Right lung (tissue), 2 donors: ENCODE measurements at regions not wholly inside any gene's neighbourhood (a gene's known extent, or its start where the extent isn't known, plus 50 kb on each side); places are given as distances from the start of the nearest gene placed in this dataset.

Source experiments
- DNase-seq, 2 donors: peaks; one replicate each; pipeline ENCODE4 v3.0.0-alpha.2; 2013

DNA sequence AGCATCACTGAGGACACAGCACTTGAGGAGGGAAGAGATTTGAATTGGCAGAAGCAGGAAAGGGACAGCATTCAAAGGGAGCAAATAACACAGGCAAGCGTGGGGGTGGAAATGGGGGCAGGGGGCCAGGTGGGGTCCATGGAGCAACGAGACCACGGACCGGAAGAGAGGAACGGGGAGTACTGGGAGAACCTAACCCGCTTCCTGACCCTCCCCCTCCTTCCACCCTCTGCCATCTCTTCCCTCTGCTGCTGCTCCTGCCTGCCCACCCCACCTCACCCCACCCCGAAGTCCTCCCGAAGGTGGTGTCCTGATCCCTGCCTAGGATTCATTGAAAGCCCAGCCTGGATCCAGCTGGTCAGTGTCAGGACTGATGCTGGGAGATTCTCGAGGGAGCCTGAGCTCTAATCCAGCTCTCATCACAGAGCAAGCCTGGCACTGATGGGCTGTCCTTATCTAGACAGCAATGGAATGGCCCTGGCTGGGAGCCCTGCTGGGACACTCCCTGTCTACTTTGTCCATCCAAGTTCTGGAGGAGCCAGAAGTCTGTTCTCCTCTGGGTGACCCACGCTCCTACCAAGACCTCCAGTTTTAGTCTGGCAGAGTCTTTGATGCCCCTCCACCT, 105.0 kb downstream of the TRIM29 start:
- no peak for DNase-seq

DNA sequence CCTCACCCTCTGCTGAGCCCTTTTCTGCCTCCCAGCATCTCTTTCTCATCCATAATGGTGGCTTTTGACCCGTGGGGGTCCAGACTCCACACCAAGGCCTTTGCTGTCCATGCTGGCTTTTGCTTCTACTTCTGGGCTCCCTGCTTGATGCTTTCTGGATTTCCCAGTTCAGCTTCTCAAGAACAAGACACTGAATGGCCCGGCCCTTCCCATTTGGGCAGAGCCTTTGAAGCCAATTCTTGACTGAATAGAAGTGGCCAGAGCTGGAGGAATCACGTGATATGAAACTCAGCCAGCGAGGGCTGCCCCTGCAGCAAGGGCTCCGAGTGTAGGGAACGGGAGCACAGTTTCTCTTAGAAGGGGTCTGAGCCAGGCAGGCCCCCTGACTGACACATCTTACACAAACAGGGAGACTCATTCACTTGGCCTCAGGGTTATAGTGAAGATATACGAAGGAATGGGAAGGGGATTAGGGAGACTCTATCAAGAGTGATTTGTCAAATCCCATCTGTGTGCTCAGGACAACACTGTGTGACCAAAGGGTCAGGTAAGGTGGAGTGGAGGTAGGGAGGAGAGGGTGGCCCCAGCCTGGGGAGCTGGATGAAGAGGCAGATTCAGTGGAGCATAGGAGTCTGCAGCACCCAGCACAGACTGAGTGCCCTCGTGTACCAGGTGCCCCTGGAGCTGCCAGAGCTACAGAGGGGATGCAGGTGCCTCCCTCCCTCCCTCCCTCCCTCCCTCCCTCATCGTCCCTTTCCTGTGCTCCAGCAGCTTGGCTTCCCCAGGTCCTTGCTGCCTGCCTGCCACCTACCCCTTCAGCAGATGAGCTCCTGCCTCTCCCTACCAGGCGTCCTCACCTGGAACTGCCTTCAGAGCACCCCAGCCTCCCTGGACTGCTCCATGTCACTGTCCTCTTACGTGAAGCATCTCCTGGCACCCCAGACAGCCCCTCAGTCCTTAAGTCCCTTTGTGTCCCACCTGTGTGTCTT, 106.0 kb downstream of the TRIM29 start:
- DNase-seq: peak; percentile 8 to 9

- no peak for DNase-seq
These were observed 106.8 kb downstream of the TRIM29 start for GRCh38 chr11:120031156-120031555.

DNA sequence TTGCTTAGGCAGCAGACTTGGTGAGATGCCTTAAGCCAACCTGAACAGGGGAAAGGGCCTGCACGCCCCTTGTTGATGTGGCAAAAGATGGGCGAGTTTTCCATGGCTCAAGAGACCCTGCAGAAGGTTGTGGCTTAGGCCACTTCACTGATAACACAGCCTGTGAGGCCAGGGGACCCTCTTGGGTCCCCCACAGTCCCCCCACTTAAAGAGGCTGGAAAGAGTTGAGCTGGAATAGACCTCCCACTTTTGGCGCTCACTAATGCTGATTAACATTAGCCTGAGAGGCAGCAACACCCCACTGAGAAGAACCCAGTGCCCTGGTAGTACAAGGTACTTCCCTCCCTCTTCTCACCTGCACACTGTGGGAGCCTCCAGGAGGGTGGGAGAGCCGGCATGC, 107.5 kb downstream of the TRIM29 start:
- DNase-seq: no peak

GRCh38 chr11:120029321-120029720, 108.6 kb downstream of the TRIM29 start:
- no peak for DNase-seq

GRCh38 chr11:120028897-120029258, 109.0 kb downstream of the TRIM29 start:
- no peak for DNase-seq

- DNase-seq: no peak
These were observed 109.6 kb downstream of the TRIM29 start for GRCh38 chr11:120028181-120028896.

GRCh38 chr11:120027546-120028180, 110.2 kb downstream of the TRIM29 start:
- DNase-seq: no peak

GRCh38 chr11:120025606-120026335, 112.1 kb downstream of the TRIM29 start:
- DNase-seq: no peak

DNA sequence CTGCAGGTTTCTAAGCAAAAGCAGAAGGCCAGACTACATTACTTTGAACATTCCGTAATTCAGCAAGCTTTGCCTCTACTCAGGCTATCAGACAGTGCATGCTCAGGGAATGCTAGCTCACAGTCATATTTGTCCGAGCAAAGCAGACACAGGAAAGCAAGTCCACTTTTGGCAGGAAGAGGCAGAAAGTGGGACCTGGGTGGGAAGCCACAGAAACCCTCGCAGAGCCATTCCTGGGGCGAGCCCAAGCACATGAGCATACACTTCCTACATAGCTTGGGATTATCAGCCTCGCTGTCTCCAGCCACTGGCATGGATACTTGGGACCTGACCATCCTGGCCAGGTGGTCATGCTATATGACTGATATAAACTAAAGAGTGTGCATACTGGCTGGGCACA, 113.3 kb downstream of the TRIM29 start:
- DNase-seq: no peak

DNA sequence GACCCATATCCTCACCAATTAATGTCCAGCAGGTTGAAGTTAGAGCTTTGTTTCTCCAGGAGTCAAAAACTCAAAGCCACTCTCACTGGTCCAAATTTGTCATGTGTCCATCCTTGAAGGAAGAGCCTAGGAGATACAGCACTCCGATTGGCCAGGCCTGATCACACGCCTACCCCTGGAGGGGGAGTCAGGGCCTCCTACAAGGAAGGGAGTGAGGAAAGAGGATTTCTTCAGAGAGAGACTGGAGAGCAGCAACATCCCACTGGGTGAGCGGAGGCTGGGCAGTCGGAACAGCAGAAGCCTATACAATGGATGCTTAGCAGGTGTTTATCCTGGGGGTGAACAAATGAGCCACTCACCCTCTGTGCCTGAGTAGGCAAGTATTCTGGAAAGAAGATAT, 113.9 kb downstream of the TRIM29 start:
- no peak for DNase-seq

DNA sequence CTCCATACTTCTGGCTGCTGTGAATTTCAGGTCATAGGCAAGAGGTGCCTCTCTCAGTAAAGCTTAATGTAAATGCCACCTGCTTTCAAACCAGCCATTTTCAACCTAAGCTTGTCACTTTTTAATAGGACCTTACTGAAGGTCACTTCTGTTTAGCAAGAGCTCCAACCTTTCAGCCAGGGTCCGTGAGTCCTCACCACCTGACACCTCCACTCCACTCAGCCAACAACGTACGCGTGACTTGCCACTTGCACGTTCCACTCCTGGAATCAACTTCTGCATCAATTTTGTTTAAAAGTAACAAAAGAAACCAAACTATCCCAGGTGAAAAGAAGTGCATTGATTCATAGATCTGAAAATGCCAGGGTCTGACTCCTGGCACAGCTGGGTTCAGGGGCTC, 114.4 kb downstream of the TRIM29 start:
- no peak for DNase-seq

GRCh38 chr11:120023120-120023519, 114.8 kb downstream of the TRIM29 start:
- DNase-seq: no peak

DNA sequence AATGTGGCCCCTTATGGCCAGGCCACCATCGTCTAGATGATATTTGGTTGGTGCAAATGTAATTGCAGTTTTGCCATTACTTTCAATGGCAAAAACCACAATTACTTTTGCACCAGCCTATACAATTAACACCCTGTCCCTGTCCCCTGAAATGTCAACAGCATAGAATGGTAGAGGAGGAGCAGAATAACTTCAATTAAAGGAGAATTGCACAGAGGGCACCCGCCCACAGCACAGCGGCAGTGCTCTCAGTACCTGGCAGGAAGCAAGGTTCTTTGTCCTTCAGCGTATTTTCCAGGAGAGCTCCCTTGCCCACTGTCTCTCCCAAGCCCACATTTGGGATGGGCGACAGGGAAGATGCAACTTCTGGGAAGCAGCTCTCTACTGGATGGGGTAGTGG, 115.3 kb downstream of the TRIM29 start:
- no peak for DNase-seq

DNA sequence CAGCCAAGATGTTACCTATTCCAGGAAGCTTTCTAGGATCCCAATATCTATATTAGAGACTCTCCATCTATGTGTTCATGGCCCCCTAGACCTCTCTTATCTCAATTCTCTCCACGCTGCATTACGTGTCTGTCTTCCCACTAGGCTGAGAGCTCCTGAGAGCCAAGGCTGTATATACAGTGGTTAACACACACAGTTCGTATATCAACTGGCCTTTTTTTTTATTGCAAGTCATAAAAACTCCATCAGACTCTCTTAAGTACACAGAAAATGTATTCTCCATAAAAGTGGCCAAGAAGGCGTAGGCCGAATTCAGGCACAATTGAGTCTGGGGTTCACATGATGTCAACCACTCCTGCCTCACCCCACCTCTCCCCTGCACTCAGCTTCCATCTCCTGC, 115.9 kb downstream of the TRIM29 start:
- no peak for DNase-seq

- DNase-seq: no peak
These were observed 116.4 kb downstream of the TRIM29 start for GRCh38 chr11:120021391-120021953.

DNA sequence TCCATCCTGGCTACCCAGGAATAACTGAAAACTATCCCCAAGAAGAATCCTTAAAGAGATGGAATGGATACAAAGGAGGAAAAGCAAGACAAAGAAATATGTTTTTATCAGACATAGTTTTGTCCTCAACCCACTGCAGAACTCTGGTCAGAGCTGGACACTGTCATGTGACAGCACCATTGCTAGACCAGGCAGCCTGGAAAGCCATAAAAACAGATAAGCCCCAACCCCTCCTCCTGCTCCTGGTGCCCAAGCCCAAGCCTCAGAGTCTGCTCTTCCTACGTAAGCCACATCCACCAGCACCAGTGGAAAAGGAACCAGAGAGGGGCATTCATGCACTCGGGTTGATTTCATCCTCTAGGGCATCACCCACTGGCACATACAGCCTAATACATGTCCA, 116.9 kb downstream of the TRIM29 start:
- DNase-seq: no peak

- DNase-seq: no peak
These were observed 117.4 kb downstream of the TRIM29 start for GRCh38 chr11:120020486-120020885.

DNA sequence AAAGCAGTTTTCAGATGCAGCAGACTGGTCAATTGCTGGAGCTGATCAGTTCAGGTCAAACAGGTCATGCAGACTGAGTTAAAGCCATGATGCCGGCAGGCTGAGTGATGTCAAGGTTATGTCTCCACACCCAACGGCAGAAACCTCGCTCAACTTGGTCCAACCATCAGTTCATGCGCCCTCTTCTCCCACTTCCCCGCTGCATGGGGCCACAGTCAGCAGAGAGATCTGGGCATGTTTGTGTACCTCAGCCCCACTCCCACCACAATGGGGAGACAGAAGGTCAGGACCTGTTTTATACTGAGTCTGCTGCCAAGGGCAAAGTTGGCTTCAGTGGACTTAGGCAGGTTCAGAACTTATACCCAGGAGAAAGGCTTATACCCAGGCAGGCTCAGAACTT, 118.7 kb downstream of the TRIM29 start:
- no peak for DNase-seq

DNA sequence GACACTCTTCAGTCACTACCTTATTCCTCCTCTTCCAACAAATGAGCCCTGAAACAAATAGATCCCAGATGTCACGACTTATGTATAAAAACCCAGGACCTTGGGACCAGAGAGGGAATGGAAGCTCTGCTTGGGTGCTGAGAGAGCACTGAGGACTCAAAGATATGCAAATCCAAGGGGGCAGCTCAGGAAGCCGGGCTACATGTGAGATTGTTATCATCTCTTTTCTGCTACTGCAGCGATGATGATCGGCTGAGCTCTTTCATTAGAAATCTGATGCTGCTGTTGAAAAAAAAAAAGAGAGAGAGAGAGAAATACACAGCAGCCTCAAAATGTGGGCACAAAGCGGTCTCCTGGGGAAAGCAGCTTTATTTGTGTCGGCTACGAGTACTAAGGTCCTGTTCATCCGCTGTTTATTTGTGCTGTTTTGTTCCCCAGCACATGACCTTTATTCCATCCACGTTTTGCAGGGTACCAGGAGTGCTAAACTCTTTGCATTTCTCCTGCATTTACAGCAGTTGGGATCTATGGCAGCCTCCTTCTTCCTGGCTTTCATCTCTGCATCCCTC, 120.2 kb downstream of the TRIM29 start:
- DNase-seq: no peak
